IMR-90 (cell line): ENCODE measurements at regions not wholly inside any gene's neighbourhood (a gene's known extent, or its start where the extent isn't known, plus 50 kb on each side); places are given as distances from the start of the nearest gene placed in this dataset.

Experiments used
- ATAC-seq: fragments of 200-7000 bp; cut with Tn5 transposase; 2 replicates; pipeline ENCODE4 v1.9.1; 2020; ENCODE audit warnings: low read depth, mild to moderate bottlenecking, moderate library complexity
- BruUV-seq: library from RNA; stranded (reverse); fragments of 400-500 nt; replicated peaks from 2 replicates; lab custom pipeline; 2021; lab: Mats Ljungman, UMichigan
- CTCF ChIA-PET: fragments of 300-600 bp; formaldehyde crosslinking; extraction: SDS; loops from one replicate; lab custom pipeline; 2021; ENCODE audit warnings: antibody characterized with exemption; lab: Yijun Ruan, JAX
- POLR2A ChIA-PET: fragments of 300-600 bp; sonication (Branson Sonifier 250); formaldehyde crosslinking; loops from one replicate; lab custom pipeline; 2022; ENCODE audit warnings: antibody characterized with exemption; ENCODE audit not compliant: unreplicated experiment; lab: Charles Lee
- DNase-seq: peaks from one replicate; pipeline ENCODE4 v3.0.0; 2013
- H2AFZ ChIP-seq: replicated peaks from 2 replicates; pipeline ENCODE3; 2013; ENCODE audit warnings: low read length, mild to moderate bottlenecking; ENCODE audit not compliant: poor library complexity
- H2AK5ac ChIP-seq: 2 replicates; pipeline ENCODE4 v1.6.1; 2013; ENCODE audit warnings: low read depth, low read length, inconsistent platforms
- H2AK9ac ChIP-seq: replicated peaks from 2 replicates; pipeline ENCODE3; 2013; ENCODE audit warnings: mild to moderate bottlenecking, low read depth, low read length, moderate library complexity; ENCODE audit not compliant: poor library complexity
- H2BK120ac ChIP-seq: 2 replicates; pipeline ENCODE4 v1.6.1; 2013; ENCODE audit warnings: low read depth, low read length, inconsistent platforms
- H2BK15ac ChIP-seq: 3 replicates; pipeline ENCODE4 v1.6.1; 2013; ENCODE audit warnings: low read depth, low read length, inconsistent platforms
- H2BK20ac ChIP-seq: 2 replicates; pipeline ENCODE4 v1.6.1; 2013; ENCODE audit warnings: low read depth, mild to moderate bottlenecking, inconsistent platforms, low read length, moderate library complexity
- H2BK5ac ChIP-seq: 2 replicates; pipeline ENCODE4 v1.6.1; 2013; ENCODE audit warnings: mild to moderate bottlenecking, low read depth, low read length, inconsistent platforms; ENCODE audit not compliant: poor library complexity, severe bottlenecking
- H3K14ac ChIP-seq: replicated peaks from 2 replicates; pipeline ENCODE4 v1.6.1; 2013; ENCODE audit warnings: low read depth, low read length, inconsistent platforms
- H3K18ac ChIP-seq: 2 replicates; pipeline ENCODE4 v1.6.1; 2013; ENCODE audit warnings: low read depth, low read length, control low read depth
- H3K23ac ChIP-seq: 2 replicates; pipeline ENCODE4 v1.6.1; 2013; ENCODE audit warnings: low read depth, low read length, inconsistent platforms
- H3K27ac ChIP-seq: 2 replicates; pipeline ENCODE4 v1.5.1; 2013; ENCODE audit warnings: mild to moderate bottlenecking, control low read depth, low read length; ENCODE audit not compliant: insufficient read depth
- H3K27me3 ChIP-seq: 2 replicates; pipeline ENCODE4 v1.6.1; 2013; ENCODE audit warnings: low read length; ENCODE audit not compliant: control insufficient read depth, insufficient read depth
- H3K36me3 ChIP-seq: 2 replicates; pipeline ENCODE4 v1.6.1; 2013; ENCODE audit warnings: low read length, mixed read lengths; ENCODE audit not compliant: control insufficient read depth, insufficient read depth
- H3K4ac ChIP-seq: 2 replicates; pipeline ENCODE4 v1.6.1; 2013; ENCODE audit warnings: low read depth, low read length, inconsistent platforms
- H3K4me1 ChIP-seq: 2 replicates; pipeline ENCODE4 v1.6.1; 2013; ENCODE audit warnings: low read length, mixed read lengths; ENCODE audit not compliant: control insufficient read depth, insufficient read depth
- H3K4me2 ChIP-seq: 2 replicates; pipeline ENCODE4 v1.6.1; 2013; ENCODE audit warnings: low read depth, mild to moderate bottlenecking, control low read depth, low read length, moderate library complexity
- H3K4me3 ChIP-seq: 2 replicates; pipeline ENCODE4 v1.5.1; 2013; ENCODE audit warnings: low read depth, mild to moderate bottlenecking, control low read depth, low read length, moderate library complexity; ENCODE audit not compliant: insufficient read depth
- H3K56ac ChIP-seq: 2 replicates; pipeline ENCODE4 v1.6.1; 2013; ENCODE audit warnings: low read length, inconsistent platforms; ENCODE audit not compliant: insufficient read depth; ENCODE audit errors: extremely low read depth
- H3K79me1 ChIP-seq, 2 experiments: 2 replicates each; pipeline ENCODE4 v1.6.1; 2013; ENCODE audit warnings: low read length in 2 of 2, inconsistent platforms in 1 of 2, low read depth in 1 of 2
- H3K9ac ChIP-seq: 2 replicates; pipeline ENCODE4 v1.6.1; 2013; ENCODE audit warnings: low read depth, low read length, control low read depth
- H3K9me1 ChIP-seq: 2 replicates; pipeline ENCODE4 v1.6.1; 2013; ENCODE audit warnings: low read length, inconsistent platforms; ENCODE audit not compliant: insufficient read depth
- H3K9me3 ChIP-seq: 2 replicates; pipeline ENCODE4 v1.6.1; 2013; ENCODE audit warnings: low read length; ENCODE audit not compliant: control insufficient read depth, insufficient read depth
- H4K20me1 ChIP-seq: 2 replicates; pipeline ENCODE4 v1.6.1; 2013; ENCODE audit warnings: low read length, inconsistent platforms; ENCODE audit not compliant: insufficient read depth
- H4K5ac ChIP-seq: 2 replicates; pipeline ENCODE4 v1.6.1; 2013; ENCODE audit warnings: mild to moderate bottlenecking, low read depth, low read length, control low read depth
- H4K8ac ChIP-seq, 2 experiments: 2 replicates each; pipeline ENCODE4 v1.6.1; 2013; ENCODE audit warnings: low read depth in 2 of 2, low read length in 2 of 2, control low read depth in 1 of 2, inconsistent platforms in 1 of 2
- H4K91ac ChIP-seq: 2 replicates; pipeline ENCODE4 v1.6.1; 2013; ENCODE audit warnings: low read depth, low read length, inconsistent platforms; ENCODE audit not compliant: insufficient read depth
- BHLHE40 ChIP-seq: fragments of 150-350 bp; IDR thresholded peaks from 2 replicates; pipeline ENCODE4 v1.6.1; 2016; ENCODE audit warnings: mild to moderate bottlenecking, low read depth, low read length
- CEBPB ChIP-seq: IDR thresholded peaks from 2 replicates; pipeline ENCODE4 v1.6.1; 2012; ENCODE audit warnings: low read depth, low read length, improper control_type of control experiment
- CHD1 ChIP-seq: IDR thresholded peaks from 2 replicates; pipeline ENCODE4 v1.6.1; 2012; ENCODE audit warnings: low read depth, low read length, improper control_type of control experiment
- MAFK ChIP-seq: IDR thresholded peaks from 2 replicates; pipeline ENCODE4 v1.6.1; 2012; ENCODE audit warnings: low read depth, low read length, improper control_type of control experiment
- POLR2A ChIP-seq: IDR thresholded peaks from 2 replicates; pipeline ENCODE4 v1.6.1; 2012; ENCODE audit warnings: mild to moderate bottlenecking, low read depth, low read length
- RCOR1 ChIP-seq: IDR thresholded peaks from 2 replicates; pipeline ENCODE4 v1.6.1; 2012; ENCODE audit warnings: mild to moderate bottlenecking, low read length, improper control_type of control experiment; ENCODE audit not compliant: insufficient replicate concordance
- RFX5 ChIP-seq: IDR thresholded peaks from 2 replicates; pipeline ENCODE4 v1.8.0; 2012; ENCODE audit warnings: low read depth, mild to moderate bottlenecking, low read length, moderate library complexity
- whole genome bisulfite sequencing, 2 experiments: methylation state at CpG; one replicate each; pipeline versions ENCODE4 v1.1.5 to v1.1.7; 2013; ENCODE audit warnings: missing lambda C conversion rate in 2 of 2; ENCODE audit not compliant: insufficient read length in 1 of 2; ENCODE audit errors: extremely low coverage in 2 of 2; 5-methylcytosine and 5-hydroxymethylcytosine counted together
- dilution Hi-C: fragments of 300-500 bp; cut with HindIII; formaldehyde crosslinking; loops from one replicate; pipeline ENCODE4 v1.14.3; 2018; ENCODE audit warnings: low sequenced_read_pairs; ENCODE audit not compliant: unreplicated experiment
- in situ Hi-C: fragments of 300-500 bp; cut with MboI; formaldehyde crosslinking; loops from 3 replicates; pipeline ENCODE4 v1.14.3; 2019; ENCODE audit warnings: low sequenced_read_pairs, inconsistent platforms, mixed read lengths
- intact Hi-C: fragments of 100-400 bp; cut with micrococcal nuclease; formaldehyde crosslinking; loops from 2 replicates; pipeline ENCODE4 v1.10.0; 2022
- TF ChIP-seq, protein P1 (sequence below): fragments of 150-350 bp; IDR thresholded peaks from 2 replicates; pipeline ENCODE4 v1.6.1; 2016; ENCODE audit warnings: low read depth, mild to moderate bottlenecking, low read length, moderate library complexity, borderline replicate concordance
- TF ChIP-seq, protein P2 (sequence below): fragments of 150-350 bp; IDR thresholded peaks from 2 replicates; pipeline ENCODE4 v1.6.1; 2017; ENCODE audit warnings: mild to moderate bottlenecking, antibody characterized with exemption, low read length, low read depth

DNA sequence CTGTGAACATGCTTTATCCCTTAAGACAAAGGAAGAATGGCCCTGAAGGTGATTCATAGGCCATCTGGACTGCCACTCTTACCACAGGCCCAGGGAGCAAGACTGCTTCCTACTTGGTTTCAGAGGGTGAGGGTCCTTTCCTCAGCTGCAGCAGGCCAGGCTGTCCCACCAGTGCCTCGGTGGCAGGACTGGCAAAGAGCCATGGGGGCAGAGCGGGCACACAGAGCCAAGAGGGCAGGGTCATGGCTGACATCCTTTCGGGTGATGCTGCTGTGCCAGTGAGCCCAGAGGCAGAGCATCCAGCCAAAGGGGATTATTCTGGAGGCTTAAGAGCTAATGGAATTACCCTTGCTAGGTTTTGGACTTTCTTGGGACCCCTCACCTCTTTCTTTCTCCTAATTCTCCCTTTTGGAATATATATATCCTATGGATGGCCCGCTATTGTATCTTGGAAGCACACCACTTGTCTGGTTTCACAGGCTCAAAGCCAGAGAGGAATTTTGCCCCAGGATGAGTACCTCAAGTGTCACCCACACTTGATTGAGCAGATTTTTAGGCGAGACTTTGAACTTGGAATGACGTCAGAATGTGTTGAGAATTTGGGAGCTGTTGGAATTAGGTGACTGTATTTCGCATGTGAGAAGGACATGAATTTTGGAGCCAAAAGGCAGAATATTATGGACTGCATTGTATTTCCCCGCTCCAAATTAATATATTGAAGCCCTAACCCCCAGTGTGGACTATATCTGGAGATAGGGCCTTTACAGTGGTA is 180.6 kb downstream of the BARX1 start:
- CTCF ChIA-PET = no interaction called here
- no peak for ATAC-seq
- BruUV-seq = no TSS peak

More for the DNA sequence above, 180.6 kb downstream of the BARX1 start:
- no peak overlapping the region for H3K4me3 ChIP-seq
- no peak overlapping the region for H3K56ac ChIP-seq
- no peak overlapping the region for H3K14ac ChIP-seq
- no peak overlapping the region for H3K27ac ChIP-seq
- H4K20me1 ChIP-seq = no peaks in the 10 kb centered on the region
- no peak overlapping the region for H2BK5ac ChIP-seq
- H4K5ac ChIP-seq = no peak overlapping the region
- in situ Hi-C loops = loop anchor here (25.0 kb wide), 1 partner anchor 362 kb away; no protein-coding TSS in a partner anchor
- intact Hi-C loops = no loop called here
- no peak overlapping the region for H2BK120ac ChIP-seq
- H2BK15ac ChIP-seq = no peak overlapping the region
- no peak overlapping the region for H3K4ac ChIP-seq
- H3K23ac ChIP-seq = no peak overlapping the region
- POLR2A ChIA-PET = no interaction called here
- H2AFZ ChIP-seq = peak overlapping the region; percentile 23
- no peaks in the 10 kb centered on the region for H3K27me3 ChIP-seq
- no peak overlapping the region for H2BK20ac ChIP-seq
- TF ChIP-seq RFX5 (no peak), CHD1 (no peak), POLR2A (no peak), RCOR1 (no peak), BHLHE40 (no peak), MAFK (no peak), CEBPB (no peak)
- TF ChIP-seq, protein P1, sequence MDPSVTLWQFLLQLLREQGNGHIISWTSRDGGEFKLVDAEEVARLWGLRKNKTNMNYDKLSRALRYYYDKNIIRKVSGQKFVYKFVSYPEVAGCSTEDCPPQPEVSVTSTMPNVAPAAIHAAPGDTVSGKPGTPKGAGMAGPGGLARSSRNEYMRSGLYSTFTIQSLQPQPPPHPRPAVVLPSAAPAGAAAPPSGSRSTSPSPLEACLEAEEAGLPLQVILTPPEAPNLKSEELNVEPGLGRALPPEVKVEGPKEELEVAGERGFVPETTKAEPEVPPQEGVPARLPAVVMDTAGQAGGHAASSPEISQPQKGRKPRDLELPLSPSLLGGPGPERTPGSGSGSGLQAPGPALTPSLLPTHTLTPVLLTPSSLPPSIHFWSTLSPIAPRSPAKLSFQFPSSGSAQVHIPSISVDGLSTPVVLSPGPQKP = no peak
- TF ChIP-seq, protein P2, sequence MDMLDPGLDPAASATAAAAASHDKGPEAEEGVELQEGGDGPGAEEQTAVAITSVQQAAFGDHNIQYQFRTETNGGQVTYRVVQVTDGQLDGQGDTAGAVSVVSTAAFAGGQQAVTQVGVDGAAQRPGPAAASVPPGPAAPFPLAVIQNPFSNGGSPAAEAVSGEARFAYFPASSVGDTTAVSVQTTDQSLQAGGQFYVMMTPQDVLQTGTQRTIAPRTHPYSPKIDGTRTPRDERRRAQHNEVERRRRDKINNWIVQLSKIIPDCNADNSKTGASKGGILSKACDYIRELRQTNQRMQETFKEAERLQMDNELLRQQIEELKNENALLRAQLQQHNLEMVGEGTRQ = no peak
- no peak overlapping the region for H3K18ac ChIP-seq
- dilution Hi-C loops = no loop called here
- no peaks in the 10 kb centered on the region for H3K36me3 ChIP-seq
- H3K9me1 ChIP-seq = no peaks in the 10 kb centered on the region
- H4K91ac ChIP-seq = no peak overlapping the region
- H3K4me2 ChIP-seq = no peak overlapping the region
- H2AK9ac ChIP-seq = no peak overlapping the region
- H3K79me1 ChIP-seq = no peaks in the 10 kb centered on the region
- H3K4me1 ChIP-seq = no peaks in the 10 kb centered on the region
- H4K8ac ChIP-seq = no peak overlapping the region
- H3K9me3 ChIP-seq = no peaks in the 10 kb centered on the region
- no peak overlapping the region for H2AK5ac ChIP-seq
- DNase-seq = no peak
- H3K9ac ChIP-seq = no peak overlapping the region
- WGBS, 2 experiments = 17% methylated on average over 1 of the region's 8 CpGs; no CpG with 5 or more reads in 1 of the 2 experiments
